ENCODE measurements at regions not wholly inside any gene's neighbourhood (a gene's known extent, or its start where the extent isn't known, plus 50 kb on each side); places are given as distances from the start of the nearest gene placed in this dataset.
"Not testable (repeated sequence)": the region's sequence is repeated elsewhere in the genome, so short reads cannot be mapped to it uniquely, and the experiment has no call there.

DNA sequence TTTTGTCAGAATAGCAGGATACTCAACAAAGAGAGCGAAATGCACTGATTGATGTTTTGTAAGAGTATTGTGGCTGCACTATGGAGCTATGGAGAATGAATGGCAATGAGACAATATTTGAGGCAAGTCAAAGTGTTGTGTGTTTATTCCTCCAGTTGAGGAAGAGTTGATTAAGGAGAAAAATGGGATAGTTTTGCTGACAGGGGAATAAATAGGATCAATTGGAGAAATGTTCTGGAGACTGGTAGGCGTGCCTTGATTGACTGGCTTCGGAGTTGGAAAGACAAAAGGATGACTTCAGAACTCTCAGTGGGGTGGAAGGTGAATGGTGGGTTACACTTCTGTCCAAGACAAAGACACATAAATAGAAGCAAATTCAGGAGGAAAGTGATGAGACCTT, 1254.9 kb upstream of the TMEM132C start:
- DNase-seq (ENCODE audit: low read depth) = no peak

DNA sequence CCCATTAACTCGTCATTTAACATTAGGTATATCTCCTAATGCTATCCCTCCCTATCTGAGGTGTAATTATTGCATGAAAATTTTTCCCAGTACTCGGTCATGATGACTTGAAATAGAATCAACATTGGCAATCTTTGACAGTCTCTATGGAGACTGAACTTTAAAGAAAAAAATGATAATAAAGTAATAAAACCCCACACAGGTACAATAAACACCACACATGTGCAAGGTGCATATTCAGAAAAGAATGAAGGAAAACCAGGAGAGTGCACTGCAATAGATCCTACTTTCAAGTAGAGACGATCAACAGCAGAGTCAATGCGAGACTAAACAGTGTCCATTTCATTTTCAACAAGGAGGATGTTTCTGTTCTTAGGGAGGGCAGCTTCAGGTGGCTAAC, 1253.8 kb upstream of the TMEM132C start:
- DNase-seq (ENCODE audit: low read depth) = no peak

DNA sequence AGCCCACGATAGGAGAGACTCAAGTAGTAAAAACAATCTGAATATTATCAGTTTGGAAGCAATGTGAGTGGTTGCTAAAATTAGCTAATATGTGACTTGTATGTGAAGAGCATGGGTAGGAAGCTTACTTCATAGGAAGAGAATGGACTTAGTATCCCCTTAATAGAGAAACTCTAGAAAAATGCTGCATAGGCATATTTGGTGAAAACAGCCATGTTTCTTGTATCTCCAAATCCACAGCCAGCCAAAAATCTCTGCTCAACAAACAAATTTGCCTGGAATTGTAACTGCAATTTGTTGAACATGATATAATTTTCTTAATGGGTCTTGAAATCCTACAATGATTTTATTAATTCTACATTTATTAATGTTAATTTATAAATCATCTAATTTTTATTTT, 1252.9 kb upstream of the TMEM132C start:
- no peak for DNase-seq (ENCODE audit: low read depth)

DNA sequence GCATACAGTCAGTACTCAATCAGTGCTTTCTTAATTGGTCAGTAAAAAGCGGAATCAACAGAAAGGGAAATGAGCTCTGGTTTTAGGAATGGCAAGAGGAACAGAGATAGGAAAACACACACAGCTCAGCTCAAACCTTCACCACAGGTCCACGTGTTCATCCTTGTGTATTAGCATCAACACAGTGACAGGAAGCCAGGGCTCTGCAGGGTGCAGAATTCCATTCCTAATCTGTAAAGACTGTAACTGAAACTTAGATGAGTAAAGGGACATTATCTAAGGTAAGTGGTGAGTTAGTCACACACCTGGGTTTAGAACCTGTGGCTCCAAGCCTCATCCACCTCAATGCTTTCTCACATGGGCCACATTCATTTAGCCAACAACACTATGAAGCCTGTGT, 1242.2 kb upstream of the TMEM132C start:
- no peak for DNase-seq (ENCODE audit: low read depth)

DNA sequence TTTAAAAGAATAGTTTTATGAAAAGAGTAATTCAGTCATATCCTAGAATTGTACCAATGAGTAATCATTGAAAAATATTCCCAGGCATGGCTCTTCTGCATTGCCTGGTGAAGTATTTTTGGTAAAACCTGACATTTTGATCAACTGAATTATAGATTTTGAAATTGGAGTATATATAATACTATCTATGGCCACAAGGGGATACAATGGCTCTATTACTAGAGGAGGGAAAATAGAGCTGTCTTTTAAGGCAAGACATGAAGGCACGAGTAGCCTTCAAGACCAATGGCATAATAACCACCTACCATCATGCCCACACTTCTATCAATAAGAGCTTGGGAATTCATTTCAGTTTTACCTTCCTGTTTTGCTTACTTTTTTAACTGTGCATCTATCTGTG, 1241.4 kb upstream of the TMEM132C start:
- DNase-seq (ENCODE audit: low read depth) = no peak

DNA sequence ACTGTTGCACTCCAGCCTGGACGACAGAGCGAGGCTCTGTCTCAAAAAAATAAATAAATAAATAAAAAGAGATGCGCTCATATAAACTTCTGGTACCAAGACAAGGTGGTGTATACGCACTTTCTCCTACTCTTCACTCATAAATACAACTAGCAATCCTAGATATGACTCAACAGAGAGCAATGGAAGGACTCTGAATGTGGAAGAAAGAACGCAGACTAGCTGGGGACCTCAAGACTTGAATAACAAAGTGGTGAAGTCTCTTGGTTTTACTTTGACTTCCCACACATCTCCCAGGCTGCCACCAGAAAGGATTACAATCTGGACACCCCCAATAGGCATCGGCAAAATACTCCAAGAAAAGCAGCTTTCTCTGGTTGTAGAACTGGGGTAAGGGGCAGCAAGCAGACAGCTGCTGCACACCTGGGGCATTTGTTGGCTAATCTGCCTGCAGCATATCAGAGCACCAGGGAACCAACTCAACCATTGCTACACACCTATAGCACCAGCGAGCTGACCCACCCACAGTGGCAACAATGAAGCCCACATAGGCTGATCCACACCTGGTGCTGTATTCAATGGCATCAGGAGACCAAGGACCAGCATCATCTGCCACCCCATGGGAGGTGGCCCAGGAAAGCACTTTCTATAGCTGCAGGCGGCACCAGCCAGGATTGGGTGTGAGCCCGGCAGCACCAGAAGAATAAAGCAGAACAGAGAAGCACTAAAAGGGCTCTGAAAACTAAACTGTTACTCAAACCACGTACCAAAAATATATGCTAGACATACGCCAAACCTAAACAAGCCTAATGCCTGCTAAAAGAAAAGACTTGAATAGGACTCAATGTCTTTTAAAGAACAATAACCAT, 1231.7 kb upstream of the TMEM132C start:
- no peak for DNase-seq (ENCODE audit: low read depth)

DNA sequence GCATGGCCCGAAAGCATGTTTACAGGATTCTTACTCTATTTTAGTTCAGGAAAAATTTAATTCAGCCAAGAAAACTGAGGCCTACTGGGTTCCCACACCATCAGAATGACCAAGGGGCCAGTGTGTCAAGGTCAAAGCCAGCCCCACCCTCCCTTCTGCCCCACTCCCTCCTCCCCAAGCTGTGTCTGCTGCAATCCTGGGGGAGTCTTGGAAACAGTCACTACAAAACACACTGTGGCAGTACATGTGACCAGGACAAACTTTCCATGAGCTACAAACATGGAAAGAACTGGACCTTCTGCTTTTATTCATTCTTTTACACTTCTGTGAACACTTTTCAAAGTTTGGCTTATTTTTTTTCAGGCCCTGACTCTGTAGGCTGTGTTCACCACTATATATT, 1228.8 kb upstream of the TMEM132C start:
- DNase-seq (ENCODE audit: low read depth) = no peak

DNA sequence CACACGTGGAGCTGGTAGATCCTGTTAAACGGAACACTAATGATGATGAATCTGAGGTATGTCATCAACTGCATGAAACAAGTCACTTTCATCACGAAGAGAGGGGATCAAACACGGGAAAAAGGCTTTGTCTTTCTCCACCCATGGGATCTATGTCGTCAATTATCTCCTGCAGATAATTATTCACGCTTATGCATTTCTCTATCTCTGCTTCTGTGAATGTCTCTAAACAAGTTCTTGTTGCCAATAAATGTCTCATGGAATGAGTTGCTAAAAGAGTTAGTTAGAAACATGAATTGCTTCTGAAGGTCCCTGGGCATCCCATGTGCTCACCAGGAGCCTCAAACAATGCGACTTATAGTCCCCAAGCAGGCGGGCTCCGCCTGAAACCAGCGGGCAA, 1228.2 kb upstream of the TMEM132C start:
- DNase-seq (ENCODE audit: low read depth) = no peak

DNA sequence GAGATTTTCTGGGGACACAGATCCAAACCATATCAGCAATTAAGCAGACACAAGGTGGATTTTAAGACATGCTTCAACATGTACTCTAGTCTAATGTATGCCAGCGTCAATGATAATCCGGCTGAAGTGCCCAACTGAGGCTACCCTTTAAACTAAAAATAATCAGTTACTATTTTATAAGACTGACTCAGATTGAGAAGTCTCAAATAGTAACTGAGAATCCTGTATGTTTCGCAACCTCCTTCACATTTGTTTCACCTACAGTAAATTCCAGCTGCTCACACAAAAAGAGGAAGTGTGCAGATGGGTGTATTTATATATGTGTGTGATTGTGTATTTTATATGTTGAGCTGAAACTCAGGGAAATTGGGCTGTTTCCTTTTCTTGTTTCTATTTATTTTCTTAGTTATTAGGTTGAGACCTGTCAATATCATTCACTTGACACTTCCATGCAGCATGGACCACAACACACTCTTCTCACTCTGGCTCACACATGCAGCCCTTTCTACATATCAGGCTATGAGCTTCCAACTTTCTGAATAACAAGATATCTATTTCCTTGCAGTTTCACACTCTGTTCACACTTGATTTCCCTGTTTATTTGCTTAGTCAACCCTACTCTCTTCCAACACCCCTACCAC, 1224.9 kb upstream of the TMEM132C start:
- no peak for DNase-seq (ENCODE audit: low read depth)

DNA sequence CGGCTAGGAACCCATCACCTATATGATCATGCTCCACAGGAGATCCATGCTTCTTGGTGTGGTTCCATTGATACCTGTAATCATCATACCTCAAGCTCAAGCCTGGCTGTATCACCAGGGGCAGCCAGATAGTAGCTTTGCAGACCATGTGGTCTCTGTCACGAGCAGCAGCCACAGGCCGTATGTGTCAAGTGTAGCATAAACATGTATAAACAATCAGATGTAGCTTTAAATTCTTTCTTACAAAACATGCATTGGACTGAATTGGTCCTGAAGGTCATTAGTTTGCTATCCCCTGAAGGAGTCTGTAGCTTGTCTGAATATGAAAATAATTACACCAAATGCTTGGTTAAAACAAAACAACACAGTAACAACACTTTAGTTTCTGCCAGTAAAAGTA, 1223.2 kb upstream of the TMEM132C start:
- DNase-seq (ENCODE audit: low read depth) = no peak

DNA sequence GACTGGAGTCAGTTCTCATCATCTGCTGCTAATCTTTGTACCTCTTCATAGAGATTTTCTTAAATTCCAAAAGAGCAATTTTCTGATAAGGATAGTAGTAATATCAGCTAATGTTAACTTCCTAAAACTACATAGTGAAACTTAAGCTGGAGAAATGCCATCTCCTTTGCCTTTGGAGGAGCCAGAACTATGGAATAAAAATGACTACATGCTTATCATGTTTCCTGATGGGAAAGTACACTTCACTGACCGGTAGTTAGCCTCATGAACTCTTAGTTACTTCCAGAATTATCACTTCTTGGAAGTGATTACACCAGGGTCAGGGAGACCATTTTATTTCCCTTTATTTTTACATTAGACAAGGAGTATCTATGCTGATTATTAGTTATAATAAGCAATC, 1222.1 kb upstream of the TMEM132C start:
- DNase-seq (ENCODE audit: low read depth) = no peak

DNA sequence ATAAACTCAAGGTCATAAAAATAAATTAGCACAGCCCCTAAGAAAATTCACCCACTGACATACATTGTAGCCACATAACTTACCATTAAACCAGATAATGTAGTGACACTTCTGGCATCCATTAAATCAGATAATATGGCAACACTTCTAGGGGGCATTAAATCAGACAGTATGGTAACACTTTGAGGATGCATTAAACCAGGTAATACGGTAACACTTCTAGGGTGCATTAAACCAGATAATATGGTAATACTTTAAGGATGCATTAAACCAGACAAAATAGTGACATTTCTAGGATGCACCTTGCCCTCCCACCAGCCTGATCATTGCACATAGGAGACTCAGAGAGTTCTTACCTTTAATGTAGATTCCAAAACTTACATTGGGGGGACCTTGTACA, 1220.5 kb upstream of the TMEM132C start:
- DNase-seq (ENCODE audit: low read depth) = no peak

DNA sequence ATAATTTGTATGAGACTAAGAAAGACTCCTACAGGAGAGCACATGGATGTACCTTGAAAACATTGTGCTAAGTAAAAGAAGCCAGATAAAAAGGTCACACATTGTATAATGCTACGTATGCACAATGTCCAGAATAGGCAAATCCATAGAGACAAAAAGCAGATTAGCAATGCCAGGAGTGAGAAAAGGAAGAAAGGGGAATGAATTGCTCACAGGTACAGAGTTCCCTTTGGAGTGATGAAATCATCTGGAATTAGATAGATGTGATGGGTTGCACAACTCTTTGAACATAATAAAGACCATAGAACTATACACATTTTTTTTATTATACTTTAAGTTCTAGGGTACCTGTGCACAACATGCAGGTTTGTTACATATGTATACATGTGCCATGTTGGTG, 1218.9 kb upstream of the TMEM132C start:
- DNase-seq (ENCODE audit: low read depth) = no peak

DNA sequence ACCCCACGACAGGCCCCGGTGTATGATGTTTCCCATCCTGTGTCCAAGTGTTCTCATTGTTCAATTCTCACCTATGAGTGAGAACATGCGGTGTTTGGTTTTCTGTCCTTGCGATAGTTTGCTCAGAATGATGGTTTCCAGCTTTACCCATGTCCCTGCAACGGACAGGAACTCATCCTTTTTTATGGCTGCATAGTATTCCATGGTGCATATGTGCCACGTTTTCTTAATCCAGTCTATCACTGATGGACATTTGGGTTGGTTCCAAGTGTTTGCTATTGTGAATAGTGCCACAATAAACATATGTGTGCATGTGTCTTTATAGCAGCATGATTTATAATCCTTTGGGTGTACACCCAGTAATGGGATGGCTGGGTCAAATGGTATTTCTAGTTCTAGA, 1218.4 kb upstream of the TMEM132C start:
- not testable (repeated sequence) for DNase-seq (ENCODE audit: low read depth)

DNA sequence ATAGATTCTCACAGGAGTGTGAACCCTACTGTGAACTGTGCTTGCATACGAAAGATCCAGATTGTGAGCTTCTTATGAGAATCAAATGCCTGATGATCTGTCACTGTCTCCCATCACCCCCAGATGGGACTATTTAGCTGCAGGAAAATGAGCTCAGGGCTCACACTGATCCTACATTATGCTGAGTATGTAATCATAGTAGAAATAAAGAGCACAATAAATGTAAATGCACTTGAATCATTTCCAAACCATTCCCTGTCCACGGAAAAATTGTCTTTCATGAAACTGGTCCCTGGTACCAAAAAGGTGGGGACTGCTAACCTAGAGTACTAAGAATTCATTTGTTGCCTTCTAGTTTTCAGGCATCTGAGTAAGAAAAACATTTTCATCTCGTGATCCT, 1215.8 kb upstream of the TMEM132C start:
- DNase-seq (ENCODE audit: low read depth) = no peak

DNA sequence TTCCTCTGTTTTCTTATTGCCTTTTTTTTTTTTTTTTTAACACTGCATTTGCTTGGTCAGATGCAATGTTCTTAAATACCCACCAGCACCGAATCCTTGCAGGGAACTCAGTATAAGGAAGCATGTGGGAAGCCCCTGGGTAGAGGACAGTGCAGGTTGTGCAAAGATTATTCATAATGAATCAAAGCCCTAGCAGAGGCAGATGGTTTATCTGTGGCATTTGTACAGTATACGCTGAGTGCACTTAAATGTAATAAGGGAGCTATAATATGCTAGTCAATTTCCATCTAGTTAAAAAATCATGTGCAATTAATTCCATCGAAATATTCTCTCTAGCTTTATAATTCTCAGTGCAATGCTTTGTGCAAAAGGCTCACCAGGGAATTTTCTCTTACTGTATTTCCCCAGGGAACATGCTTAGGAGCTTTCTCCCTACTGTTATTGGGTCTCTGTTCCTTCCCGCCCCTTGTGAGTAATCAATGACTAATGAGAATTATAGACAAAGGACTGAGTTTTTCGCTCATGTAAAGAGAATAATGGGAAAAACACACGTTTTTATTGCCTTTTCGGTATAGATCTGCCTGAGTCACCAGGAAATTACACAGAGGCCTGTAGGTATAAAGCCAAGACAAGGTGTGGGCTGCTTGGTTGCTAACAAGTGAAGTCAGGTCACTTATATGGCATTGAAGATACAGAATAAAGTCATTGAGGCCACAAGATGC, 1214.3 kb upstream of the TMEM132C start:
- DNase-seq (ENCODE audit: low read depth) = no peak

DNA sequence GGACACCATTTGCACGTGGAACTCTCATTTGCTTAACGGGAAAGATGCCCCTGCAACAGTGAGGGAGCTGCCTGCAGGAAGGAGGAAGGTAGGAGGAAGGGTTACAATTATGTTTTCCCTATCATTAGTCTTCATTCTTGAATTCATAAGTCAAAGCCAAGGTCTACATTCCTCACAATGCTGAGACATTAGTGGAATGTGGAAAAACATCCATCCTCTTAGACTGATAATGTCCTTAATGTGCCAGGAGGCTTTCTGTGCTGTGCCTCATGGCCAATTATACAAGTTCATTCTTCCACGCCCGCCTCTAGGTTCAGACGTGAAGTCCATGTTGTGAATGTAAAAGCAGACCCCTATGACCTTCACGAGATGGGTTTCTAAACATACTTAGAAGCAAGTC, 1212.4 kb upstream of the TMEM132C start:
- DNase-seq (ENCODE audit: low read depth) = no peak

DNA sequence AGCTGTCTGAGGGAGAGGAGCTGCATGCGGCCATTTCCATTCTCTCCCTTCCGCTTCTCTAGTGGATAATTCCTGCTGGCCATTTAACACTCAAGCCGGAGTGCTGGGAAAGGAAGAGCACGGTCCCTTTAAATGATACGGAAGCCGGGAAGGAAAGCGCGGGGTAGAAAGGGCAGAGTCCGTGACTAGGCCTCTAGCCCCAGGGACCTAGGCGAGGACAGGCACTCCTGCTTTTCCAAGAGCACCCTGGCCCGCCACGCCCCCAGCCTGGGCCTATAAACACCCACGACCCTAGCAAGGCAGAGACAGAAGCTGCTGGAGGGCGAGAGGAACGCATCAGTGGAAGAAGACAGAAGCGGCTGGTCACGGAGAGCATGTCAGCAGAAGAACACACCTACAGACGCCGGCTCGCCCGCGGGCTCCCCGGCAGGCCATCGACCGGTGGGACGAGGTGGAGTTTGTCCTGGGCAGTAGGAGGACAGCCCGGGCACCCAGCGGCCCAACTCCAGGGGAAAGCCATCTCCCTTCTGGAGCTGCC, 1206.6 kb upstream of the TMEM132C start:
- no peak for DNase-seq (ENCODE audit: low read depth)

DNA sequence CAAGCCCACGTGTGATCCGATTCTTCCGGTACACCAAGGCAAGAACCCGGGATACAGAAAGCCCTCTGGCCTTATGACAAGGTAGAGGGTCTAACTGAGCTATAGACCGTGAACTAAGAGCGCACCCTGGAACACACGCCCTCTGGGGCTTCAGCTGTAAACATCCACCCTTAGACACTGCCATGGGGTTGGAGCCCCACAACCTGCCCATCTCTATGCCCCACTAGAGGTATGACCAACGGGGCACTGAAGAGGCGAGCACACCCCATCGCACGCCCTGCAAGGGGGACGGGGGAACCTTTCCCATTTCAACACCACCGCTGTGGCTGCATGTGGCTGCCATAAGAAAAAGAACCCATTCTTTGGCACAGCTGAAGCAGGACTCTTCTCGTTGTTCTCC, 1206.0 kb upstream of the TMEM132C start:
- DNase-seq (ENCODE audit: low read depth) = no peak

DNA sequence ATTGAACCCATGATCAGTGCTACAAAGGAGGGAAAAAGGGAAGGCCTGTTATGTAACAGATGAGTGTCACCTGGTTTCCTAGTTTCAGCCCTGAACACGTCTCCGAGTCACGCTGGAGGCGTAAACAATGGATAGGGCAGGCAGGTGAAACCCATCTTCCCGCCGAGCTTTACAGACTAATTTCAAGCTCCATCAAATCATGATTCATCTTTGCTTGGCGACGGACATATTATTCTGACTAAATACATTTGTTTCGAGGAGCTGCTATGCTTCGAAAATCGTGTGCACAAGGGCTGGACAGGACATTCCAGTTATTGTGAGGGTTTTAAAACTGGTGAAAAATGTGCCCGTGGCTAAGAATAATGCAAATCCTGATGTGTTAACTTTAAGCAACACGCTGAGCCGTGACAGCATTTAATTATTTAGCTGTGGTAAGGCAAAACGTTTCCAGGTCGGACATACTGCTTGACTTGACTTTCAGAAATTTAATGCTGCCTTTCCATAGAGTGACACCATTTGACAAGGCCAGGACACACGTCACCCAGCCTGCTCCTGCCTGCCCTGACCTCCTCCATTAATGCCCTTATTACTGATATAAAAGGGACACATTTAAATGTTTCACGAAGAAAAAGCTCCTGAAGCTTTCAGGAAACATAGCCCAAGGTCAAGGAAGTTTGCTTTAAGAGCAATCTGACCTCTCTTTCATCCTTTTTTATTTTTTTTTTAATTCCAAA, 1203.5 kb upstream of the TMEM132C start:
- no peak for DNase-seq (ENCODE audit: low read depth)

DNA sequence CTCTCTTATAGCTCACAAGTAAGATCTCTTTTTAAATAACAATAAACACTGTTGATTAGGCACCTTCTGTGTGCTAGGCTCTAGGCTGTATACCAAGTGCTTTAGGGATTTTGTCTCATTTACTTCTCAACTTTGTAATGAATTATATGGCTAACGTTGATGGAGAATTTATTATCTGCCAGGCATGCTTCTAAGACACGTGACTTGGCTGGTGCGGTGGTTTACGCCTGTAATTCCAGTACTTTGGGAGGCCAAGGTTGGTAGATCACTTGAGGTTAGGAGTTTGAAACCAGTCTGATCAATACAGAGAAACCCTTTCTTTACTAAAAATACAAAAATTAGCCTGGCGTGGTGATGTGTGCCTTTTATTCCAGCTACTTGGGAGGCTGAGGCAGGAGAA, 1202.8 kb upstream of the TMEM132C start:
- no peak for DNase-seq (ENCODE audit: low read depth)

DNA sequence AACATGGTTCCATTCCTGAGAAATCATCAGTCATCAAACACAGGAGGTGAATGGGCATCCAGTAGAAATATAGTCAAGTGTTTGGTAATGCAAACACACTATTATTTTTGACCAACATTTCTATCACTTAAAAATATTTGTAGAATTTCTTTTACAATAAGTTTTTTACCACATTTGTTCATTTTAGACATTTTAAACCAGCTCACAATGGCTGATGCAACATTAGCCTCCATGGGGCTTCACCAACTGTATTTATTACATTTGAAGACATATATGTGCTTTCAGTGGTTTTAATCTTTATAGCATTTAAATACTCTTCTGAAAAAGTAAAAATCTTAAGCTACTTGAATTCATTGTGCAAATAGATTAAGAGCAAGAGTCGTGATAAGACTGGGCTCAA, 1201.4 kb upstream of the TMEM132C start:
- DNase-seq (ENCODE audit: low read depth) = no peak
